GM13976 (cell line): ENCODE measurements at regions not wholly inside any gene's neighbourhood (a gene's known extent, or its start where the extent isn't known, plus 50 kb on each side); places are given as distances from the start of the nearest gene placed in this dataset.
"Not testable (repeated sequence)": the region's sequence is repeated elsewhere in the genome, so short reads cannot be mapped to it uniquely, and the experiment has no call there.

ENCODE experiments used
- DNase-seq: peaks from one replicate; pipeline ENCODE4 v3.0.0; 2012; ENCODE audit warnings: low spot score
- CTCF ChIP-seq: IDR thresholded peaks from 2 replicates; pipeline ENCODE4 v1.5.1; 2012; ENCODE audit warnings: borderline replicate concordance, mild to moderate bottlenecking; ENCODE audit not compliant: insufficient read depth; ENCODE audit errors: extremely low read depth, missing control alignments, control extremely low read depth
- in situ Hi-C: fragments of 300-500 bp; cut with MboI; formaldehyde crosslinking; loops from one replicate; pipeline ENCODE4 v1.12.0; 2022; ENCODE audit warnings: low sequenced_read_pairs, mixed read lengths, inconsistent platforms; ENCODE audit not compliant: unreplicated experiment

- in situ Hi-C loops, result no loop called here
- no peak for TF ChIP-seq CTCF
- no peak for DNase-seq
Measured at GRCh38 chr2:21234464-21235120, 110.8 kb downstream of the TDRD15 start.

GRCh38 chr2:21239749-21240148 is 116.0 kb downstream of the TDRD15 start:
- DNase-seq, in situ Hi-C loops: not testable (repeated sequence)

GRCh38 chr2:21244161-21244560 is 120.4 kb downstream of the TDRD15 start:
- no peak for TF ChIP-seq CTCF

GRCh38 chr2:21245565-21245964 is 121.8 kb downstream of the TDRD15 start:
- in situ Hi-C loops, result no loop called here
- no peak for TF ChIP-seq CTCF
- no peak for DNase-seq

More at GRCh38 chr2:21244161-21244560, 120.4 kb downstream of the TDRD15 start:
- in situ Hi-C loops, result no loop called here
- DNase-seq, result no peak

- TF ChIP-seq CTCF, result no peak
- in situ Hi-C loops, result no loop called here
- DNase-seq, result no peak
Measured at GRCh38 chr2:21249367-21249766, 125.6 kb downstream of the TDRD15 start.

- in situ Hi-C loops, result no loop called here
- no peak for DNase-seq
- no peak for TF ChIP-seq CTCF
Measured at GRCh38 chr2:21250673-21251072, 126.9 kb downstream of the TDRD15 start.

- in situ Hi-C loops, result no loop called here
- no peak for DNase-seq
- TF ChIP-seq CTCF, result no peak
Measured at GRCh38 chr2:21251216-21251980, 127.6 kb downstream of the TDRD15 start.
